ENCODE measurements at regions not wholly inside any gene's neighbourhood (a gene's known extent, or its start where the extent isn't known, plus 50 kb on each side); places are given as distances from the start of the nearest gene placed in this dataset.
A peak's percentile ranks its signal among the peaks of the same experiment; 100 is the strongest.

GRCh38 chr7:136412952-136413351 is 435.8 kb upstream of the MTPN start:
- TF ChIP-seq CTCF (conservative IDR thresholded peaks at IDR 0.05; ENCODE audit: low read depth, low read length), result no peak
- no peak for DNase-seq (ENCODE audit: low read depth)
- H3K4me3 ChIP-seq (ENCODE audit: low read length), result no peak overlapping the region

GRCh38 chr7:136405931-136406777 is 429.0 kb upstream of the MTPN start:
- peak; percentile 28 for DNase-seq (ENCODE audit: low read depth)
- TF ChIP-seq CTCF (conservative IDR thresholded peaks at IDR 0.05; ENCODE audit: low read depth, low read length), result peak; percentile 80
- peak overlapping the region; percentile 25 for H3K4me3 ChIP-seq (ENCODE audit: low read length)

GRCh38 chr7:136403591-136403990 is 426.4 kb upstream of the MTPN start:
- H3K4me3 ChIP-seq (ENCODE audit: low read length), result no peak overlapping the region
- no peak for TF ChIP-seq CTCF (conservative IDR thresholded peaks at IDR 0.05; ENCODE audit: low read depth, low read length)
- DNase-seq (ENCODE audit: low read depth), result no peak

- no peak overlapping the region for H3K4me3 ChIP-seq (ENCODE audit: low read length)
- TF ChIP-seq CTCF (conservative IDR thresholded peaks at IDR 0.05; ENCODE audit: low read depth, low read length), result no peak
- no peak for DNase-seq (ENCODE audit: low read depth)
Observed at GRCh38 chr7:136400877-136401276, 423.7 kb upstream of the MTPN start.

GRCh38 chr7:136399385-136399784 is 422.2 kb upstream of the MTPN start:
- no peak for TF ChIP-seq CTCF (conservative IDR thresholded peaks at IDR 0.05; ENCODE audit: low read depth, low read length)
- no peak overlapping the region for H3K4me3 ChIP-seq (ENCODE audit: low read length)
- no peak for DNase-seq (ENCODE audit: low read depth)

GRCh38 chr7:136392856-136393255 is 415.7 kb upstream of the MTPN start:
- no peak for DNase-seq (ENCODE audit: low read depth)
- no peak overlapping the region for H3K4me3 ChIP-seq (ENCODE audit: low read length)
- TF ChIP-seq CTCF (conservative IDR thresholded peaks at IDR 0.05; ENCODE audit: low read depth, low read length), result no peak

- no peak for TF ChIP-seq CTCF (conservative IDR thresholded peaks at IDR 0.05; ENCODE audit: low read depth, low read length)
- H3K4me3 ChIP-seq (ENCODE audit: low read length), result no peak overlapping the region
- no peak for DNase-seq (ENCODE audit: low read depth)
Observed at GRCh38 chr7:136391371-136391770, 414.2 kb upstream of the MTPN start.
